Stomach (tissue), 4 donors: ENCODE measurements at regions not wholly inside any gene's neighbourhood (a gene's known extent, or its start where the extent isn't known, plus 50 kb on each side); places are given as distances from the start of the nearest gene placed in this dataset.

Experiments
- EP300 ChIP-seq: sonication (generic); formaldehyde crosslinking; IDR thresholded peaks from one replicate; pipeline ENCODE4 v1.6.1; 2017; ENCODE audit warnings: antibody characterized with exemption
- POLR2A ChIP-seq, 4 donors: fragments of 450-650 bp; IDR thresholded peaks; one replicate each; pipeline ENCODE4 v1.6.1; 2016; ENCODE audit warnings: antibody characterized with exemption in 4 of 4, control low read depth in 2 of 4, mild to moderate bottlenecking in 1 of 4, moderate library complexity in 1 of 4
- TF ChIP-seq, protein P1 (sequence below), 7 experiments: fragments of 450-650 bp in 4 of 7; fragments of 200-600 bp in 3 of 7; sonication (generic) in 3 of 7; IDR thresholded peaks; one replicate each; pipeline ENCODE4 v1.5.1; 2016 to 2019; ENCODE audit warnings: antibody characterized with exemption in 7 of 7, control low read depth in 2 of 7, mild to moderate bottlenecking in 1 of 7

GRCh38 chr12:30570211-30570890 lies 125.3 kb downstream of the IPO8 start:
- TF ChIP-seq, protein P1, sequence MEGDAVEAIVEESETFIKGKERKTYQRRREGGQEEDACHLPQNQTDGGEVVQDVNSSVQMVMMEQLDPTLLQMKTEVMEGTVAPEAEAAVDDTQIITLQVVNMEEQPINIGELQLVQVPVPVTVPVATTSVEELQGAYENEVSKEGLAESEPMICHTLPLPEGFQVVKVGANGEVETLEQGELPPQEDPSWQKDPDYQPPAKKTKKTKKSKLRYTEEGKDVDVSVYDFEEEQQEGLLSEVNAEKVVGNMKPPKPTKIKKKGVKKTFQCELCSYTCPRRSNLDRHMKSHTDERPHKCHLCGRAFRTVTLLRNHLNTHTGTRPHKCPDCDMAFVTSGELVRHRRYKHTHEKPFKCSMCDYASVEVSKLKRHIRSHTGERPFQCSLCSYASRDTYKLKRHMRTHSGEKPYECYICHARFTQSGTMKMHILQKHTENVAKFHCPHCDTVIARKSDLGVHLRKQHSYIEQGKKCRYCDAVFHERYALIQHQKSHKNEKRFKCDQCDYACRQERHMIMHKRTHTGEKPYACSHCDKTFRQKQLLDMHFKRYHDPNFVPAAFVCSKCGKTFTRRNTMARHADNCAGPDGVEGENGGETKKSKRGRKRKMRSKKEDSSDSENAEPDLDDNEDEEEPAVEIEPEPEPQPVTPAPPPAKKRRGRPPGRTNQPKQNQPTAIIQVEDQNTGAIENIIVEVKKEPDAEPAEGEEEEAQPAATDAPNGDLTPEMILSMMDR (IDR thresholded peaks at IDR 0.05): no peak
- TF ChIP-seq POLR2A (IDR thresholded peaks at IDR 0.05): no peak
- no peak for TF ChIP-seq EP300
